Vagina (tissue), 2 donors: ENCODE measurements at regions not wholly inside any gene's neighbourhood (a gene's known extent, or its start where the extent isn't known, plus 50 kb on each side); places are given as distances from the start of the nearest gene placed in this dataset.

Source experiments
- POLR2AphosphoS5 ChIP-seq, 2 donors: sonication (generic); formaldehyde crosslinking; IDR thresholded peaks; one replicate each; pipeline ENCODE4 v1.9.0; 2017; ENCODE audit warnings: antibody characterized with exemption in 2 of 2, mild to moderate bottlenecking in 2 of 2, low read depth in 1 of 2; ENCODE audit not compliant: insufficient read depth in 1 of 2
- TF ChIP-seq, protein P1 (sequence below), 3 experiments: fragments of 450-650 bp in 2 of 3; fragments of 200-600 bp in 1 of 3; sonication (generic) in 1 of 3; IDR thresholded peaks; one replicate each; pipeline ENCODE4 v1.5.1; 2017 to 2019; ENCODE audit warnings: antibody characterized with exemption in 3 of 3, mild to moderate bottlenecking in 2 of 3, moderate library complexity in 2 of 3

GRCh38 chr13:78227709-78228108 lies 309.1 kb upstream of the EDNRB start:
- TF ChIP-seq, protein P1, sequence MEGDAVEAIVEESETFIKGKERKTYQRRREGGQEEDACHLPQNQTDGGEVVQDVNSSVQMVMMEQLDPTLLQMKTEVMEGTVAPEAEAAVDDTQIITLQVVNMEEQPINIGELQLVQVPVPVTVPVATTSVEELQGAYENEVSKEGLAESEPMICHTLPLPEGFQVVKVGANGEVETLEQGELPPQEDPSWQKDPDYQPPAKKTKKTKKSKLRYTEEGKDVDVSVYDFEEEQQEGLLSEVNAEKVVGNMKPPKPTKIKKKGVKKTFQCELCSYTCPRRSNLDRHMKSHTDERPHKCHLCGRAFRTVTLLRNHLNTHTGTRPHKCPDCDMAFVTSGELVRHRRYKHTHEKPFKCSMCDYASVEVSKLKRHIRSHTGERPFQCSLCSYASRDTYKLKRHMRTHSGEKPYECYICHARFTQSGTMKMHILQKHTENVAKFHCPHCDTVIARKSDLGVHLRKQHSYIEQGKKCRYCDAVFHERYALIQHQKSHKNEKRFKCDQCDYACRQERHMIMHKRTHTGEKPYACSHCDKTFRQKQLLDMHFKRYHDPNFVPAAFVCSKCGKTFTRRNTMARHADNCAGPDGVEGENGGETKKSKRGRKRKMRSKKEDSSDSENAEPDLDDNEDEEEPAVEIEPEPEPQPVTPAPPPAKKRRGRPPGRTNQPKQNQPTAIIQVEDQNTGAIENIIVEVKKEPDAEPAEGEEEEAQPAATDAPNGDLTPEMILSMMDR (IDR thresholded peaks at IDR 0.05): no peak
- no peak for TF ChIP-seq POLR2AphosphoS5 (IDR thresholded peaks at IDR 0.05; ENCODE audit: insufficient read depth in 1 of 2, low read depth in 1 of 2)
